GM18868 (cell line): ENCODE measurements at regions not wholly inside any gene's neighbourhood (a gene's known extent, or its start where the extent isn't known, plus 50 kb on each side); places are given as distances from the start of the nearest gene placed in this dataset.
"Not testable (repeated sequence)": the region's sequence is repeated elsewhere in the genome, so short reads cannot be mapped to it uniquely, and the experiment has no call there.

ENCODE experiments used
- ATAC-seq: cut with Tn5 transposase; IDR thresholded peaks from one replicate; pipeline ENCODE4 v1.9.1; 2021; ENCODE audit warnings: mild to moderate bottlenecking, moderate library complexity; ENCODE audit not compliant: unreplicated experiment

- no peak for ATAC-seq
These were observed 125.1 kb upstream of the STARD13 start for GRCh38 chr13:33410619-33411018.

GRCh38 chr13:33411312-33411711, 125.8 kb upstream of the STARD13 start:
- ATAC-seq: no peak

- ATAC-seq: no peak
These were observed 130.3 kb upstream of the STARD13 start for GRCh38 chr13:33415822-33416221.

- not testable (repeated sequence) for ATAC-seq
These were observed 132.8 kb upstream of the STARD13 start for GRCh38 chr13:33418224-33418953.

GRCh38 chr13:33420117-33420516, 134.6 kb upstream of the STARD13 start:
- ATAC-seq: not testable (repeated sequence)

- ATAC-seq: no peak
These were observed 140.6 kb upstream of the STARD13 start for GRCh38 chr13:33426131-33426530.

- ATAC-seq: no peak
These were observed 147.8 kb upstream of the STARD13 start for GRCh38 chr13:33433316-33433715.

- no peak for ATAC-seq
These were observed 149.1 kb upstream of the STARD13 start for GRCh38 chr13:33434676-33435075.

GRCh38 chr13:33435207-33435606, 149.7 kb upstream of the STARD13 start:
- ATAC-seq: no peak

- no peak for ATAC-seq
These were observed 153.4 kb upstream of the STARD13 start for GRCh38 chr13:33438918-33439317.

GRCh38 chr13:33441015-33441414, 155.5 kb upstream of the STARD13 start:
- ATAC-seq: no peak

GRCh38 chr13:33445024-33445423, 159.5 kb upstream of the STARD13 start:
- no peak for ATAC-seq

GRCh38 chr13:33445476-33445875, 159.9 kb upstream of the STARD13 start:
- ATAC-seq: no peak

- ATAC-seq: no peak
These were observed 161.5 kb upstream of the STARD13 start for GRCh38 chr13:33446821-33447725.

GRCh38 chr13:33448889-33449288, 163.3 kb upstream of the STARD13 start:
- ATAC-seq: no peak

- ATAC-seq: no peak
These were observed 165.6 kb upstream of the STARD13 start for GRCh38 chr13:33450956-33451709.

- ATAC-seq: no peak
These were observed 167.4 kb upstream of the STARD13 start for GRCh38 chr13:33452873-33453517.

GRCh38 chr13:33453936-33454335, 168.4 kb upstream of the STARD13 start:
- ATAC-seq: no peak

- ATAC-seq: no peak
These were observed 169.5 kb upstream of the STARD13 start for GRCh38 chr13:33454844-33455705.

GRCh38 chr13:33459702-33460101, 174.1 kb upstream of the STARD13 start:
- no peak for ATAC-seq
